Activated B cell treated with CpG ODN at 0.5 μM for 24 hours (primary cell): ENCODE measurements at regions not wholly inside any gene's neighbourhood (a gene's known extent, or its start where the extent isn't known, plus 50 kb on each side); places are given as distances from the start of the nearest gene placed in this dataset.
"Not testable (repeated sequence)": the region's sequence is repeated elsewhere in the genome, so short reads cannot be mapped to it uniquely, and the experiment has no call there.

Experiments used
- ATAC-seq: fragments of 200-7000 bp; cut with Tn5 transposase; one replicate; pipeline ENCODE4 v1.10.0; 2021; ENCODE audit warnings: low read depth, mild to moderate bottlenecking, moderate library complexity
- CTCF ChIA-PET: fragments of 350-600 bp; sonication (Branson Sonifier 250); formaldehyde crosslinking; loops from one replicate; lab custom pipeline; 2021; ENCODE audit warnings: antibody characterized with exemption; lab: Charles Lee
- POLR2A ChIA-PET: fragments of 350-600 bp; sonication (Branson Sonifier 250); formaldehyde crosslinking; loops from one replicate; lab custom pipeline; 2021; ENCODE audit warnings: antibody characterized with exemption; lab: Charles Lee
- DNase-seq: peaks from one replicate; pipeline ENCODE4 v3.0.0; 2022
- H3K27ac Mint-ChIP-seq: one replicate; pipeline ENCODE4 v1.8.0; 2020; ENCODE audit warnings: mixed read lengths
- H3K27me3 Mint-ChIP-seq: one replicate; pipeline ENCODE4 v1.8.0; 2021; ENCODE audit warnings: mixed read lengths
- H3K36me3 Mint-ChIP-seq: one replicate; pipeline ENCODE4 v1.8.0; 2021; ENCODE audit warnings: low read depth, mixed read lengths
- H3K4me1 Mint-ChIP-seq: one replicate; pipeline ENCODE4 v1.8.0; 2021; ENCODE audit warnings: mixed read lengths
- H3K4me3 Mint-ChIP-seq: one replicate; pipeline ENCODE4 v1.8.0; 2020; ENCODE audit warnings: mild to moderate bottlenecking, mixed read lengths
- H3K9me3 Mint-ChIP-seq: one replicate; pipeline ENCODE4 v1.8.0; 2020; ENCODE audit warnings: mixed read lengths
- intact Hi-C: fragments of 100-400 bp; cut with micrococcal nuclease; formaldehyde crosslinking; loops from one replicate; pipeline ENCODE4 v1.15.1; 2024
- TF ChIP-seq, protein P1 (sequence below): fragments of 200-600 bp; IDR thresholded peaks from one replicate; pipeline ENCODE4 v1.8.0; 2022; ENCODE audit warnings: antibody characterized with exemption, mild to moderate bottlenecking

DNA sequence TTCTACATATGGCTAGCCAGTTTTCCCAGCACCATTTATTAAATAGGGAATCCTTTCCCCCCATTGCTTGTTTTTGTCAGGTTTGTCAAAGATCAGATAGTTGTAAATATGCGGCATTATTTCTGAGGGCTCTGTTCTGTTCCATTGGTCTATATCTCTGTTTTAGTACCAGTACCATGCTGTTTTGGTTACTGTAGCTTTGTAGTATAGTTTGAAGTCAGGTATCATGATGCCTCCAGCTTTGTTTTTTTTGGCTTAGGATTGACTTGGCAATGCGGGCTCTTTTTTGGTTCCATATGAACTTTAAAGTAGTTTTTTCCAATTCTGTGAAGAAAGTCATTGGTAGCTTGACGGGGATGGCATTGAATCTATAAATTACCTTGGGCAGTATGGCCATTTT is 60.0 kb upstream of the GPC3 start:
- ATAC-seq, H3K36me3 Mint-ChIP-seq, POLR2A ChIA-PET: not testable (repeated sequence)

DNA sequence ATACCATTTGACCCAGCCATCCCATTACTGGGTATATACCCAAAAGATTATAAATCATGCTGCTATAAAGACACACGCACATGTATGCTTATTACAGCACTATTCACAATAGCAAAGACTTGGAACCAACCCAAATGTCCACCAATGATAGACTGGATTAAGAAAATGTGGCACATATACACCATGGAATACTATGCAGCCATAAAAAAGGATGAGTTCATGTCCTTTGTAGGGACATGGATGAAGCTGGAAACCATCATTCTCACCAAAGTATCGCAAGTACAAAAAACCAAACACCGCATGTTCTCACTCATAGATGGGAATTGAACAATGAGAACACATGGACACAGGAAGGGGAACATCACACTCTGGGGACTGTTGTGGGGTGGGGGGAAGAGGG is 81.7 kb upstream of the GPC3 start:
- H3K4me1 Mint-ChIP-seq, H3K27me3 Mint-ChIP-seq, H3K4me3 Mint-ChIP-seq, intact Hi-C loops, CTCF ChIA-PET, POLR2A ChIA-PET, DNase-seq, H3K9me3 Mint-ChIP-seq, H3K36me3 Mint-ChIP-seq, ATAC-seq, H3K27ac Mint-ChIP-seq: not testable (repeated sequence)

More for the DNA sequence above, 60.0 kb upstream of the GPC3 start:
- H3K9me3 Mint-ChIP-seq, H3K27ac Mint-ChIP-seq, intact Hi-C loops, H3K4me1 Mint-ChIP-seq, CTCF ChIA-PET, H3K27me3 Mint-ChIP-seq, DNase-seq, H3K4me3 Mint-ChIP-seq: not testable (repeated sequence)

DNA sequence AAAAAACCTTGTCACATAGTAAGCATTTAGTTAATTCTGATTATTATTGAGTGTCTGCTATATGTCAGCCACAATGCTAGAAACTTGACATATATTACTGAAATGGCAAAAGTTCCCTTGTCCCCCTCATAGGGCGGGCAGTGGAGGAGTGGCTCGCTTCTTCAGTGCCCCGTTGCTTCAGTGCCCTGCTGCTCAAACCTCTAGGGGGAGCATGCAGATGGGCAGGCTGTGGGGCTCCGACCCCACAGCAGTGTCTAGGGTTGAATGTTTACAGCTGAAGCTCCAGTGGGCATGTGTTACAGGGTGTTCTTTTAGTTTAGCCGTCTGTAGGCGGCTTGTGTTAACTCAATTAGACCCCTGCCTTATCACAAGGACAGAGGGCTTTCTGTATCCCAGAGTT is 86.5 kb upstream of the GPC3 start:
- H3K4me3 Mint-ChIP-seq, H3K27me3 Mint-ChIP-seq, POLR2A ChIA-PET, H3K36me3 Mint-ChIP-seq, H3K4me1 Mint-ChIP-seq, intact Hi-C loops, CTCF ChIA-PET, H3K9me3 Mint-ChIP-seq, DNase-seq, H3K27ac Mint-ChIP-seq, ATAC-seq: not testable (repeated sequence)

DNA sequence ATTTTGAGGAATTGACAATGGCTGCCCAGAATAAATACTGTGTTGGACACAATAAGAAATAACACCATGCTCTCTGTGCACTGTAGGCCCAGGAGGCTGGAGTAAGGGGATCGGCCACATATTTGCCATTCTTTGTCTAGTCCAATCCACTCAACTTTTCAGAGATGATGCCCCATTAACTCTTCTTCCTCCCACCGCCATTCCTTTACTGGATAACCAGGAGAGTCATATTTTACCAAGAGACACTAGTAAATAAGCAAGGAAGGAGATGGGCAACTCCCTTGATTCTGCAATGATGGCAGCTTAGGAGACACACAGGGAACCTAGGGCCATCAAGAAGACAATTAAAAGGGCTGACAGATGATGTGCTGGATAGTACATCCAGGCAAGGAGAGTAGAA is 87.9 kb upstream of the GPC3 start:
- DNase-seq (no peak), ATAC-seq (no peak)
- Mint-ChIP-seq H3K27ac (no peak overlapping the region), H3K4me3 (no peak overlapping the region), H3K4me1 (no peaks in the 10 kb centered on the region), H3K36me3 (no peaks in the 10 kb centered on the region), H3K27me3 (peaks cover 1% of the 10 kb centered on the region), H3K9me3 (no peaks in the 10 kb centered on the region)
- CTCF ChIA-PET = no interaction called here
- POLR2A ChIA-PET = no interaction called here
- TF ChIP-seq, protein P1, sequence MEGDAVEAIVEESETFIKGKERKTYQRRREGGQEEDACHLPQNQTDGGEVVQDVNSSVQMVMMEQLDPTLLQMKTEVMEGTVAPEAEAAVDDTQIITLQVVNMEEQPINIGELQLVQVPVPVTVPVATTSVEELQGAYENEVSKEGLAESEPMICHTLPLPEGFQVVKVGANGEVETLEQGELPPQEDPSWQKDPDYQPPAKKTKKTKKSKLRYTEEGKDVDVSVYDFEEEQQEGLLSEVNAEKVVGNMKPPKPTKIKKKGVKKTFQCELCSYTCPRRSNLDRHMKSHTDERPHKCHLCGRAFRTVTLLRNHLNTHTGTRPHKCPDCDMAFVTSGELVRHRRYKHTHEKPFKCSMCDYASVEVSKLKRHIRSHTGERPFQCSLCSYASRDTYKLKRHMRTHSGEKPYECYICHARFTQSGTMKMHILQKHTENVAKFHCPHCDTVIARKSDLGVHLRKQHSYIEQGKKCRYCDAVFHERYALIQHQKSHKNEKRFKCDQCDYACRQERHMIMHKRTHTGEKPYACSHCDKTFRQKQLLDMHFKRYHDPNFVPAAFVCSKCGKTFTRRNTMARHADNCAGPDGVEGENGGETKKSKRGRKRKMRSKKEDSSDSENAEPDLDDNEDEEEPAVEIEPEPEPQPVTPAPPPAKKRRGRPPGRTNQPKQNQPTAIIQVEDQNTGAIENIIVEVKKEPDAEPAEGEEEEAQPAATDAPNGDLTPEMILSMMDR = no peak
- intact Hi-C loops = no loop called here

DNA sequence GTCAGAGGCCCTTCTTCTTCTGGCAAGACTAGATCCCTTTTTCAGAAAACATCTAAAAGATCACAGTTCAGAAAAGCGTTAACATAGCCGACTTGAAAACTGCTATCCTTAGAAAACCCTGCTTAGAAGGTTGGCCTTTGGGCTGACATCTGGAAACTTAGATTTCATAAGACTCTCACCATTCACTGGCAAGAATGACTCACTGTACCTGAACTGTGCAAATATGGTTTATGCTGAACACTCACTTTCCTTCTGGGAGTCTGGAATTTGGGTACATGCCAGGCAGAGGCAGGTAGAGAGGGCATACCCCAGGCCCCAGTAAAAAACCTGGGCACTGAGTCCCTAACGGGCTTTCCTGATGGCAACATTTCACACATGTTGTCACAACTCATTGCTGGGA is 88.8 kb upstream of the GPC3 start:
- peaks cover 1% of the 10 kb centered on the region for H3K27me3 Mint-ChIP-seq
- H3K4me3 Mint-ChIP-seq = no peak overlapping the region
- DNase-seq (no peak), ATAC-seq (no peak)
- no peak overlapping the region for H3K27ac Mint-ChIP-seq
- ChIA-PET CTCF (no interaction called here), POLR2A (no interaction called here)
- H3K4me1 Mint-ChIP-seq = no peaks in the 10 kb centered on the region
- no peaks in the 10 kb centered on the region for H3K36me3 Mint-ChIP-seq
- H3K9me3 Mint-ChIP-seq = no peaks in the 10 kb centered on the region
- TF ChIP-seq, protein P1 = no peak
- intact Hi-C loops = no loop called here

DNA sequence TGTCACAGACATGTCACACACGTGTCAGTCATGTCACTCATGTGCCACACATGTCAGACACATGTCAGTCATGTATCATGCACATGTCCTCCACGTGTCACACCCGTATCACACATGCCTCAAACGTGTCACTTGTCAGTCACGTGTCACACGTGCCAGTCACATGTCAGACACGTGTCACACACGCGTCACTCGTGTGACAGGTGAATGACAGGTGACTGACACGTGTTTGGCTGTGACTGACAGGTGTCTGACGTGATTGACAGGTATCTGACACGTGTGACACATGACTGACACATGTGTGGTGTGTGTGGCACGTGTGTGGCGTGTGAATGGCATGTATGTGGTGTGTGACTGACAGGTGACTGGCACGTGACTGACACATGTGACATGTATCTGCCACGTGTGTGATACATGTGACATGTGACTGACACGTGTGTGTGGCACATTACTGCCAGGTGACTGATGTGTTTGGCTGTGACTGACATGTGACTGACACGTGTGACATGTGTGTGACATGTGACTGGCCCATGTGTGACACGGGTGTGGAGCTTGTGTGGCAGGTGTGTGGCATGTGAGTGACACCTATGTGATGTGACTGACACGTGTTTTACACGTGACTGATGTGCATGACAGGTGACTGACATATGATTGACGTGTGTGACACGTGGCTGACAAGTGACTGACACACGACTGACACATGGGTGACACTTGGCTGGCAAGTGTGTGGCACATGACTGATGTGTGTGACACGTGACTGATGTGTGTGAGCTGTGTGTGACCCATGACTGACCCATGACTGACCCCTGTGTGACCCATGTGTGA is 90.7 kb upstream of the GPC3 start:
- no peaks in the 10 kb centered on the region for H3K27me3 Mint-ChIP-seq
- no peaks in the 10 kb centered on the region for H3K36me3 Mint-ChIP-seq
- intact Hi-C loops = no loop called here
- no peak overlapping the region for H3K27ac Mint-ChIP-seq
- TF ChIP-seq, protein P1 = no peak
- no peaks in the 10 kb centered on the region for H3K4me1 Mint-ChIP-seq
- DNase-seq (no peak), ATAC-seq (no peak)
- POLR2A ChIA-PET = no interaction called here
- CTCF ChIA-PET = no interaction called here
- H3K4me3 Mint-ChIP-seq = no peak overlapping the region
- H3K9me3 Mint-ChIP-seq = no peaks in the 10 kb centered on the region
